IMR-90 (cell line): ENCODE measurements at regions not wholly inside any gene's neighbourhood (a gene's known extent, or its start where the extent isn't known, plus 50 kb on each side); places are given as distances from the start of the nearest gene placed in this dataset.

Source experiments
- ATAC-seq: fragments of 200-7000 bp; cut with Tn5 transposase; 2 replicates; pipeline ENCODE4 v1.9.1; 2020; ENCODE audit warnings: low read depth, mild to moderate bottlenecking, moderate library complexity
- BruUV-seq: library from RNA; stranded (reverse); fragments of 400-500 nt; replicated peaks from 2 replicates; lab custom pipeline; 2021; lab: Mats Ljungman, UMichigan
- CTCF ChIA-PET: fragments of 300-600 bp; formaldehyde crosslinking; extraction: SDS; loops from one replicate; lab custom pipeline; 2021; ENCODE audit warnings: antibody characterized with exemption; lab: Yijun Ruan, JAX
- POLR2A ChIA-PET: fragments of 300-600 bp; sonication (Branson Sonifier 250); formaldehyde crosslinking; loops from one replicate; lab custom pipeline; 2022; ENCODE audit warnings: antibody characterized with exemption; ENCODE audit not compliant: unreplicated experiment; lab: Charles Lee
- DNase-seq: peaks from one replicate; pipeline ENCODE4 v3.0.0; 2013
- H2AFZ ChIP-seq: replicated peaks from 2 replicates; pipeline ENCODE3; 2013; ENCODE audit warnings: low read length, mild to moderate bottlenecking; ENCODE audit not compliant: poor library complexity
- H2AK5ac ChIP-seq: 2 replicates; pipeline ENCODE4 v1.6.1; 2013; ENCODE audit warnings: low read depth, low read length, inconsistent platforms
- H2AK9ac ChIP-seq: replicated peaks from 2 replicates; pipeline ENCODE3; 2013; ENCODE audit warnings: mild to moderate bottlenecking, low read depth, low read length, moderate library complexity; ENCODE audit not compliant: poor library complexity
- H2BK120ac ChIP-seq: 2 replicates; pipeline ENCODE4 v1.6.1; 2013; ENCODE audit warnings: low read depth, low read length, inconsistent platforms
- H2BK15ac ChIP-seq: 3 replicates; pipeline ENCODE4 v1.6.1; 2013; ENCODE audit warnings: low read depth, low read length, inconsistent platforms
- H2BK20ac ChIP-seq: 2 replicates; pipeline ENCODE4 v1.6.1; 2013; ENCODE audit warnings: low read depth, mild to moderate bottlenecking, inconsistent platforms, low read length, moderate library complexity
- H2BK5ac ChIP-seq: 2 replicates; pipeline ENCODE4 v1.6.1; 2013; ENCODE audit warnings: mild to moderate bottlenecking, low read depth, low read length, inconsistent platforms; ENCODE audit not compliant: poor library complexity, severe bottlenecking
- H3K14ac ChIP-seq: replicated peaks from 2 replicates; pipeline ENCODE4 v1.6.1; 2013; ENCODE audit warnings: low read depth, low read length, inconsistent platforms
- H3K18ac ChIP-seq: 2 replicates; pipeline ENCODE4 v1.6.1; 2013; ENCODE audit warnings: low read depth, low read length, control low read depth
- H3K23ac ChIP-seq: 2 replicates; pipeline ENCODE4 v1.6.1; 2013; ENCODE audit warnings: low read depth, low read length, inconsistent platforms
- H3K27ac ChIP-seq: 2 replicates; pipeline ENCODE4 v1.5.1; 2013; ENCODE audit warnings: mild to moderate bottlenecking, control low read depth, low read length; ENCODE audit not compliant: insufficient read depth
- H3K27me3 ChIP-seq: 2 replicates; pipeline ENCODE4 v1.6.1; 2013; ENCODE audit warnings: low read length; ENCODE audit not compliant: control insufficient read depth, insufficient read depth
- H3K36me3 ChIP-seq: 2 replicates; pipeline ENCODE4 v1.6.1; 2013; ENCODE audit warnings: low read length, mixed read lengths; ENCODE audit not compliant: control insufficient read depth, insufficient read depth
- H3K4ac ChIP-seq: 2 replicates; pipeline ENCODE4 v1.6.1; 2013; ENCODE audit warnings: low read depth, low read length, inconsistent platforms
- H3K4me1 ChIP-seq: 2 replicates; pipeline ENCODE4 v1.6.1; 2013; ENCODE audit warnings: low read length, mixed read lengths; ENCODE audit not compliant: control insufficient read depth, insufficient read depth
- H3K4me2 ChIP-seq: 2 replicates; pipeline ENCODE4 v1.6.1; 2013; ENCODE audit warnings: low read depth, mild to moderate bottlenecking, control low read depth, low read length, moderate library complexity
- H3K4me3 ChIP-seq: 2 replicates; pipeline ENCODE4 v1.5.1; 2013; ENCODE audit warnings: low read depth, mild to moderate bottlenecking, control low read depth, low read length, moderate library complexity; ENCODE audit not compliant: insufficient read depth
- H3K56ac ChIP-seq: 2 replicates; pipeline ENCODE4 v1.6.1; 2013; ENCODE audit warnings: low read length, inconsistent platforms; ENCODE audit not compliant: insufficient read depth; ENCODE audit errors: extremely low read depth
- H3K79me1 ChIP-seq, 2 experiments: 2 replicates each; pipeline ENCODE4 v1.6.1; 2013; ENCODE audit warnings: low read length in 2 of 2, inconsistent platforms in 1 of 2, low read depth in 1 of 2
- H3K9ac ChIP-seq: 2 replicates; pipeline ENCODE4 v1.6.1; 2013; ENCODE audit warnings: low read depth, low read length, control low read depth
- H3K9me1 ChIP-seq: 2 replicates; pipeline ENCODE4 v1.6.1; 2013; ENCODE audit warnings: low read length, inconsistent platforms; ENCODE audit not compliant: insufficient read depth
- H3K9me3 ChIP-seq: 2 replicates; pipeline ENCODE4 v1.6.1; 2013; ENCODE audit warnings: low read length; ENCODE audit not compliant: control insufficient read depth, insufficient read depth
- H4K20me1 ChIP-seq: 2 replicates; pipeline ENCODE4 v1.6.1; 2013; ENCODE audit warnings: low read length, inconsistent platforms; ENCODE audit not compliant: insufficient read depth
- H4K5ac ChIP-seq: 2 replicates; pipeline ENCODE4 v1.6.1; 2013; ENCODE audit warnings: mild to moderate bottlenecking, low read depth, low read length, control low read depth
- H4K8ac ChIP-seq, 2 experiments: 2 replicates each; pipeline ENCODE4 v1.6.1; 2013; ENCODE audit warnings: low read depth in 2 of 2, low read length in 2 of 2, control low read depth in 1 of 2, inconsistent platforms in 1 of 2
- H4K91ac ChIP-seq: 2 replicates; pipeline ENCODE4 v1.6.1; 2013; ENCODE audit warnings: low read depth, low read length, inconsistent platforms; ENCODE audit not compliant: insufficient read depth
- BHLHE40 ChIP-seq: fragments of 150-350 bp; IDR thresholded peaks from 2 replicates; pipeline ENCODE4 v1.6.1; 2016; ENCODE audit warnings: mild to moderate bottlenecking, low read depth, low read length
- CEBPB ChIP-seq: IDR thresholded peaks from 2 replicates; pipeline ENCODE4 v1.6.1; 2012; ENCODE audit warnings: low read depth, low read length, improper control_type of control experiment
- CHD1 ChIP-seq: IDR thresholded peaks from 2 replicates; pipeline ENCODE4 v1.6.1; 2012; ENCODE audit warnings: low read depth, low read length, improper control_type of control experiment
- MAFK ChIP-seq: IDR thresholded peaks from 2 replicates; pipeline ENCODE4 v1.6.1; 2012; ENCODE audit warnings: low read depth, low read length, improper control_type of control experiment
- NFE2L2 ChIP-seq: fragments of 150-350 bp; IDR thresholded peaks from 2 replicates; pipeline ENCODE4 v1.6.1; 2016; ENCODE audit warnings: low read depth, mild to moderate bottlenecking, low read length
- POLR2A ChIP-seq: IDR thresholded peaks from 2 replicates; pipeline ENCODE4 v1.6.1; 2012; ENCODE audit warnings: mild to moderate bottlenecking, low read depth, low read length
- RAD21 ChIP-seq: IDR thresholded peaks from 2 replicates; pipeline ENCODE4 v1.6.1; 2012; ENCODE audit warnings: low read length, improper control_type of control experiment
- SMC3 ChIP-seq: fragments of 150-350 bp; IDR thresholded peaks from 2 replicates; pipeline ENCODE4 v1.6.1; 2016; ENCODE audit warnings: low read depth, mild to moderate bottlenecking, antibody characterized with exemption, low read length, moderate library complexity
- WGBS, 2 experiments: methylation state at CpG; one replicate each; pipeline versions ENCODE4 v1.1.5 to v1.1.7; 2013; ENCODE audit warnings: missing lambda C conversion rate in 2 of 2; ENCODE audit not compliant: insufficient read length in 1 of 2; ENCODE audit errors: extremely low coverage in 2 of 2; 5-methylcytosine and 5-hydroxymethylcytosine counted together
- dilution Hi-C: fragments of 300-500 bp; cut with HindIII; formaldehyde crosslinking; loops from one replicate; pipeline ENCODE4 v1.14.3; 2018; ENCODE audit warnings: low sequenced_read_pairs; ENCODE audit not compliant: unreplicated experiment
- in situ Hi-C: fragments of 300-500 bp; cut with MboI; formaldehyde crosslinking; loops from 3 replicates; pipeline ENCODE4 v1.14.3; 2019; ENCODE audit warnings: low sequenced_read_pairs, inconsistent platforms, mixed read lengths
- intact Hi-C: fragments of 100-400 bp; cut with micrococcal nuclease; formaldehyde crosslinking; loops from 2 replicates; pipeline ENCODE4 v1.10.0; 2022
- TF ChIP-seq, protein P1 (sequence below): fragments of 150-350 bp; IDR thresholded peaks from 2 replicates; pipeline ENCODE4 v1.6.1; 2016; ENCODE audit warnings: low read depth, mild to moderate bottlenecking, low read length, moderate library complexity, borderline replicate concordance

DNA sequence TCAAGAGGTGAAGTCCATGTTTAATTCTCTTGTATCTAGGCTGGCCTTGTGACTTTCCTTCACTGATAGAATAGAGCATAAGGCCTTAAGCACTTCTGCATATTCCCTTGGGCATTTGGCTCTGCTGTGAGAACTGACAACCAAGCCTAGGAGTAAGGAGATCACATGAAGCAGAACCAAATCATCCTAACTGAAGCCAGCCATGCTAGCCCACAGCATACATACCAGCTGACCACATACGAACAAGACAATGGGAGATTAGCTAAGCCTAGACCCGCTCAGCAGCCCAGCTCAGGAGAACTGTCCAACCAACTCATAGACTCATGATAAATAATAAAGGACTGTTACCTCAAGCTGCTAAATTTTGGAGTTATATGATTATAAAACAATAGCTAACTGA lies 114.6 kb upstream of the NEK7 start:
- CTCF ChIA-PET, result interaction anchor here (0.6 kb wide), 1 partner anchor 22 kb away, joined by 4 read pairs; no protein-coding TSS in a partner anchor
- BruUV-seq, result no TSS peak

More for the DNA sequence above, 114.6 kb upstream of the NEK7 start:
- Histone ChIP-seq H3K4me2 (no peak overlapping the region), H3K9ac (no peak overlapping the region), H3K27me3 (no peaks in the 10 kb centered on the region), H3K79me1 (no peaks in the 10 kb centered on the region), H2BK5ac (no peak overlapping the region), H3K36me3 (no peaks in the 10 kb centered on the region), H2AFZ (no peak overlapping the region), H3K4me3 (no peak overlapping the region), H2BK20ac (no peak overlapping the region), H3K14ac (no peak overlapping the region), H3K18ac (no peak overlapping the region), H3K9me3 (no peaks in the 10 kb centered on the region), H4K5ac (no peak overlapping the region), H2AK5ac (no peak overlapping the region), H3K23ac (no peak overlapping the region), H2AK9ac (no peak overlapping the region), H3K4me1 (no peaks in the 10 kb centered on the region), H4K20me1 (no peaks in the 10 kb centered on the region), H3K9me1 (no peaks in the 10 kb centered on the region), H3K4ac (no peak overlapping the region), H4K8ac (no peak overlapping the region), H3K56ac (no peak overlapping the region), H2BK120ac (no peak overlapping the region), H4K91ac (no peak overlapping the region), H3K27ac (no peak overlapping the region), H2BK15ac (no peak overlapping the region)
- TF ChIP-seq MAFK, result no peak
- no peak for TF ChIP-seq POLR2A
- TF ChIP-seq RAD21, result no peak
- TF ChIP-seq, protein P1, sequence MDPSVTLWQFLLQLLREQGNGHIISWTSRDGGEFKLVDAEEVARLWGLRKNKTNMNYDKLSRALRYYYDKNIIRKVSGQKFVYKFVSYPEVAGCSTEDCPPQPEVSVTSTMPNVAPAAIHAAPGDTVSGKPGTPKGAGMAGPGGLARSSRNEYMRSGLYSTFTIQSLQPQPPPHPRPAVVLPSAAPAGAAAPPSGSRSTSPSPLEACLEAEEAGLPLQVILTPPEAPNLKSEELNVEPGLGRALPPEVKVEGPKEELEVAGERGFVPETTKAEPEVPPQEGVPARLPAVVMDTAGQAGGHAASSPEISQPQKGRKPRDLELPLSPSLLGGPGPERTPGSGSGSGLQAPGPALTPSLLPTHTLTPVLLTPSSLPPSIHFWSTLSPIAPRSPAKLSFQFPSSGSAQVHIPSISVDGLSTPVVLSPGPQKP, result no peak
- no peak for TF ChIP-seq BHLHE40
- TF ChIP-seq NFE2L2, result no peak
- TF ChIP-seq CHD1, result no peak
- TF ChIP-seq SMC3, result no peak
- TF ChIP-seq CEBPB, result no peak
- dilution Hi-C loops, result no loop called here
- POLR2A ChIA-PET, result no interaction called here
- no CpG with 5 or more reads among the region's 2 CpGs for WGBS, 2 experiments
- in situ Hi-C loops, result no loop called here
- intact Hi-C loops, result no loop called here
- DNase-seq (no peak), ATAC-seq (no peak)
